GM19328 (cell line): ENCODE measurements at regions not wholly inside any gene's neighbourhood (a gene's known extent, or its start where the extent isn't known, plus 50 kb on each side); places are given as distances from the start of the nearest gene placed in this dataset.

Source experiments
- ATAC-seq: cut with Tn5 transposase; IDR thresholded peaks from one replicate; pipeline ENCODE4 v1.9.1; 2021; ENCODE audit warnings: mild to moderate bottlenecking, moderate library complexity; ENCODE audit not compliant: unreplicated experiment

- no peak for ATAC-seq
Measured at GRCh38 chr16:74232806-74233465, 63.7 kb upstream of the PSMD7 start.

- ATAC-seq, result no peak
Measured at GRCh38 chr16:74230126-74230525, 66.5 kb upstream of the PSMD7 start.

GRCh38 chr16:74226338-74226954 is 70.2 kb upstream of the PSMD7 start:
- ATAC-seq, result no peak

- no peak for ATAC-seq
Measured at GRCh38 chr16:74224828-74225612, 71.6 kb upstream of the PSMD7 start.

- ATAC-seq, result no peak
Measured at GRCh38 chr16:74221828-74222227, 74.8 kb upstream of the PSMD7 start.

GRCh38 chr16:74219706-74220105 is 76.9 kb upstream of the PSMD7 start:
- ATAC-seq, result no peak

- ATAC-seq, result no peak
Measured at GRCh38 chr16:74218871-74219270, 77.7 kb upstream of the PSMD7 start.

- ATAC-seq, result no peak
Measured at GRCh38 chr16:74216319-74216718, 80.3 kb upstream of the PSMD7 start.

- ATAC-seq, result no peak
Measured at GRCh38 chr16:74215249-74215648, 81.4 kb upstream of the PSMD7 start.

- no peak for ATAC-seq
Measured at GRCh38 chr16:74213372-74213771, 83.2 kb upstream of the PSMD7 start.

- no peak for ATAC-seq
Measured at GRCh38 chr16:74210245-74210644, 86.4 kb upstream of the PSMD7 start.

- ATAC-seq, result no peak
Measured at GRCh38 chr16:74202009-74202408, 94.6 kb upstream of the PSMD7 start.

- no peak for ATAC-seq
Measured at GRCh38 chr16:74201576-74201975, 95.0 kb upstream of the PSMD7 start.

- no peak for ATAC-seq
Measured at GRCh38 chr16:74200921-74201320, 95.7 kb upstream of the PSMD7 start.

GRCh38 chr16:74199842-74200124 is 96.8 kb upstream of the PSMD7 start:
- no peak for ATAC-seq

GRCh38 chr16:74199066-74199841 is 97.4 kb upstream of the PSMD7 start:
- no peak for ATAC-seq

- ATAC-seq, result no peak
Measured at GRCh38 chr16:74192281-74192797, 104.3 kb upstream of the PSMD7 start.

- no peak for ATAC-seq
Measured at GRCh38 chr16:74190292-74190691, 106.3 kb upstream of the PSMD7 start.

GRCh38 chr16:74188856-74189255 is 107.8 kb upstream of the PSMD7 start:
- no peak for ATAC-seq

GRCh38 chr16:74186561-74186971 is 110.0 kb upstream of the PSMD7 start:
- ATAC-seq, result no peak

- no peak for ATAC-seq
Measured at GRCh38 chr16:74184839-74185238, 111.8 kb upstream of the PSMD7 start.
